ENCODE measurements at regions not wholly inside any gene's neighbourhood (a gene's known extent, or its start where the extent isn't known, plus 50 kb on each side); places are given as distances from the start of the nearest gene placed in this dataset.

DNA sequence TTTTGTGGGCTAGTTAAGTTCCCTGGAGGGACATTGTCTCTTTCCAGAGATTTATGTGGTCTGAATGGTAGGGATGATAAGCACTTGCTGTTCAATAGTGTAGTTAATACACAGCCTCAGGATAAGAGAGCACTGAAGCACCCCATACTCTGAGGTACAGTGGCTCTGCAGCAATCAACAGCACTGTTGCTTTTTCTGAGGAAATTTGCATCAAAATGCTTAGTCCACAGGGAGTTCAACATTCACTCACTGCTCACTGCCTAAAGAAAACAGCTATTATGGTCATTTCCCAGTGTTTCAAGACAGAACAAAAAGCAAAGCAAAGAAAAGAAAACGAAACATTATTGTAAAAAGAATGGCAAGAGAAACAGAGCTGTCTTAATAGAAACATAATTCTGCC is 441.9 kb downstream of the PLOD2 start:
- TF ChIP-seq, protein P1, sequence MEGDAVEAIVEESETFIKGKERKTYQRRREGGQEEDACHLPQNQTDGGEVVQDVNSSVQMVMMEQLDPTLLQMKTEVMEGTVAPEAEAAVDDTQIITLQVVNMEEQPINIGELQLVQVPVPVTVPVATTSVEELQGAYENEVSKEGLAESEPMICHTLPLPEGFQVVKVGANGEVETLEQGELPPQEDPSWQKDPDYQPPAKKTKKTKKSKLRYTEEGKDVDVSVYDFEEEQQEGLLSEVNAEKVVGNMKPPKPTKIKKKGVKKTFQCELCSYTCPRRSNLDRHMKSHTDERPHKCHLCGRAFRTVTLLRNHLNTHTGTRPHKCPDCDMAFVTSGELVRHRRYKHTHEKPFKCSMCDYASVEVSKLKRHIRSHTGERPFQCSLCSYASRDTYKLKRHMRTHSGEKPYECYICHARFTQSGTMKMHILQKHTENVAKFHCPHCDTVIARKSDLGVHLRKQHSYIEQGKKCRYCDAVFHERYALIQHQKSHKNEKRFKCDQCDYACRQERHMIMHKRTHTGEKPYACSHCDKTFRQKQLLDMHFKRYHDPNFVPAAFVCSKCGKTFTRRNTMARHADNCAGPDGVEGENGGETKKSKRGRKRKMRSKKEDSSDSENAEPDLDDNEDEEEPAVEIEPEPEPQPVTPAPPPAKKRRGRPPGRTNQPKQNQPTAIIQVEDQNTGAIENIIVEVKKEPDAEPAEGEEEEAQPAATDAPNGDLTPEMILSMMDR (IDR thresholded peaks at IDR 0.05), result no peak
- Histone ChIP-seq H3K27me3 (ENCODE audit: control insufficient read depth in 1 of 2, insufficient read depth in 2 of 2, low read length in 2 of 2) (no peaks in the 10 kb centered on the region), H3K27ac (ENCODE audit: low read depth in 1 of 2, low read length in 2 of 2) (no peak overlapping the region), H3K9me3 (ENCODE audit: control insufficient read depth in 1 of 2, insufficient read depth in 1 of 2, low read length in 2 of 2) (no peaks in the 10 kb centered on the region), H3K36me3 (ENCODE audit: insufficient read depth, low read length) (no peaks in the 10 kb centered on the region), H3K4me3 (ENCODE audit: low read length) (no peak overlapping the region), H3K4me1 (ENCODE audit: insufficient read depth, low read length) (no peaks in the 10 kb centered on the region)
- ATAC-seq (ENCODE audit: poor library complexity), result no peak
- no peak overlapping the region for H3K27ac Mint-ChIP-seq
- no peaks in the 10 kb centered on the region for H3K36me3 Mint-ChIP-seq (ENCODE audit: low read depth)
- ChIA-PET POLR2A (no interaction called here), CTCF (no interaction called here)
- H3K4me1 Mint-ChIP-seq (ENCODE audit: low read depth), result no peaks in the 10 kb centered on the region
- peaks cover 6% of the 10 kb centered on the region for H3K9me3 Mint-ChIP-seq
- DNase-seq, result no peak
- no peaks in the 10 kb centered on the region for H3K27me3 Mint-ChIP-seq
- H3K4me3 Mint-ChIP-seq, result no peak overlapping the region
- intact Hi-C loops (cut with DNase I, micrococcal nuclease), result no loop called here

DNA sequence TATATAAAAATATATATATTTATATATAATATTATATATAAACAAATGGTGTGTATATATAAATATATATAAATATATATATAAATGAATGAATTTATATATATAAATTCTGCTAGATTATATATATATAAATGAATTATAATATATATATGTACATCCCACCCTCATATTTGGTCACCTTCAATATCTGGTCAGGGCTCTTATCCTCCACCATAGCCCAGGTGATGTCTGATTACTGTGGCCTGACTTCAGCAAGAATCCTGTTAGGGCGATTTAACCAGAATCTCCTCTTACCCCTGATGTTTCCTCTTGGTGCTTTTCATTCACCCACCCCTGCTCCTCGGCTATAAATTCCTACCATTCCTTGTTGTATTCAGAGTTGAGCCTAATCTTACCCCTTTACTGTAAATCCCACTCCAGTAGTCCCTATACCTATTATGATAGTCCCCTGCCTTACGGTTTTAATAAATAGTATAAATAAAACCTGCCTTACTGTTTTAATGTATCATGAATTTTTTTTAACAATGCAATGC is 439.6 kb downstream of the PLOD2 start:
- intact Hi-C loops (cut with DNase I, micrococcal nuclease), result no loop called here
- Histone ChIP-seq H3K9me3 (ENCODE audit: control insufficient read depth in 1 of 2, insufficient read depth in 1 of 2, low read length in 2 of 2) (no peaks in the 10 kb centered on the region), H3K36me3 (ENCODE audit: insufficient read depth, low read length) (no peaks in the 10 kb centered on the region), H3K4me3 (ENCODE audit: low read length) (no peak overlapping the region), H3K4me1 (ENCODE audit: insufficient read depth, low read length) (no peaks in the 10 kb centered on the region), H3K27me3 (ENCODE audit: control insufficient read depth in 1 of 2, insufficient read depth in 2 of 2, low read length in 2 of 2) (no peaks in the 10 kb centered on the region), H3K27ac (ENCODE audit: low read depth in 1 of 2, low read length in 2 of 2) (no peak overlapping the region)
- TF ChIP-seq, protein P1 (IDR thresholded peaks at IDR 0.05), result no peak
- ChIA-PET CTCF (no interaction called here), POLR2A (no interaction called here)
- Mint-ChIP-seq H3K36me3 (ENCODE audit: low read depth) (no peaks in the 10 kb centered on the region), H3K27ac (no peak overlapping the region), H3K9me3 (peaks cover 8% of the 10 kb centered on the region), H3K4me3 (no peak overlapping the region), H3K27me3 (no peaks in the 10 kb centered on the region), H3K4me1 (ENCODE audit: low read depth) (no peaks in the 10 kb centered on the region)
- ATAC-seq (ENCODE audit: poor library complexity), result no peak
- DNase-seq, result no peak

DNA sequence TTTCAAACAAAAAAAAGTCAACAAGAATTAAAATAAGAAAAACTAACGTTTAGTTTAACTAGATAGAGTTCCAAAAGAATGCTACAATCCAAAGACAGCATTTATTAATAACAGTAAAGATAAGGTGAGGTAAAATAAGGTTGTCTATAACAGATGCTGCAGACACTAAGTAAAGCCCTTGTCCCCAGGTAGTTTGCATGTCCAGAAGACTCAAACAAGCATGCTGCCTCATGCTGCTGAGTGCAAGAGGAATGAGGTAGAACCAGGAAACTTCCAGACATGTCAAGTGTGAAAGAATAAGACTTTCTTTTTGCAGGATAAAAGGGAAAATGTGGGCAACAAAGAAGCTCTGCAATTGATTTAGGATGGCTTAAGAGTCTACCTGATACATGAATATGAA is 439.2 kb downstream of the PLOD2 start:
- H3K27ac Mint-ChIP-seq, result no peak overlapping the region
- Histone ChIP-seq H3K9me3 (ENCODE audit: control insufficient read depth in 1 of 2, insufficient read depth in 1 of 2, low read length in 2 of 2) (no peaks in the 10 kb centered on the region), H3K27me3 (ENCODE audit: control insufficient read depth in 1 of 2, insufficient read depth in 2 of 2, low read length in 2 of 2) (no peaks in the 10 kb centered on the region), H3K36me3 (ENCODE audit: insufficient read depth, low read length) (no peaks in the 10 kb centered on the region), H3K4me1 (ENCODE audit: insufficient read depth, low read length) (no peaks in the 10 kb centered on the region), H3K4me3 (ENCODE audit: low read length) (no peak overlapping the region), H3K27ac (ENCODE audit: low read depth in 1 of 2, low read length in 2 of 2) (no peak overlapping the region)
- peaks cover 8% of the 10 kb centered on the region for H3K9me3 Mint-ChIP-seq
- no peak overlapping the region for H3K4me3 Mint-ChIP-seq
- ATAC-seq (ENCODE audit: poor library complexity), result no peak
- no peaks in the 10 kb centered on the region for H3K36me3 Mint-ChIP-seq (ENCODE audit: low read depth)
- no peak for DNase-seq
- TF ChIP-seq, protein P1 (IDR thresholded peaks at IDR 0.05), result no peak
- intact Hi-C loops (cut with DNase I, micrococcal nuclease), result no loop called here
- POLR2A ChIA-PET, result no interaction called here
- no peaks in the 10 kb centered on the region for H3K4me1 Mint-ChIP-seq (ENCODE audit: low read depth)
- CTCF ChIA-PET, result no interaction called here
- H3K27me3 Mint-ChIP-seq, result no peaks in the 10 kb centered on the region
